ENCODE measurements at regions not wholly inside any gene's neighbourhood (a gene's known extent, or its start where the extent isn't known, plus 50 kb on each side); places are given as distances from the start of the nearest gene placed in this dataset.
A peak's percentile ranks its signal among the peaks of the same experiment; 100 is the strongest.

DNA sequence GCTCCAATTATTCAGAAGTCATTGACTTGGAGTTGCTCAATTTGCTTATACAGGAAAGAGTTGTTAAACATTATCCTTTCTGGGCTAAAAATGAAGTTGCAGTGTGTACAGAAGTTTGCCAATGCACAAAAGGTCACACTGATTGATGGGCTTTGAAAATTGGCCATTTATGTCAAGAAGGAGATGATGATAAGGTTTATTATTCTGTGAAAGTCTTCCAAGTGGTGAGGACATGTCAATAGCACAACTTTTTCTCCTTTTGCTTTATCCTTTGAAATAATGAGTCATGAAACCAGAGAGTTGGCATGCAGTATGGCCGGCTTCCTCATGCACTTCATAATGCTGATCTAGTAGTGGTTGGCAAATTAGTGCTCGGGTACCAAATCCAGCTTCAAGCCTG lies 848.5 kb upstream of the WWC1 start:
- H3K9me3 ChIP-seq (ENCODE audit: control insufficient read depth, low read length): no peaks in the 10 kb centered on the region

DNA sequence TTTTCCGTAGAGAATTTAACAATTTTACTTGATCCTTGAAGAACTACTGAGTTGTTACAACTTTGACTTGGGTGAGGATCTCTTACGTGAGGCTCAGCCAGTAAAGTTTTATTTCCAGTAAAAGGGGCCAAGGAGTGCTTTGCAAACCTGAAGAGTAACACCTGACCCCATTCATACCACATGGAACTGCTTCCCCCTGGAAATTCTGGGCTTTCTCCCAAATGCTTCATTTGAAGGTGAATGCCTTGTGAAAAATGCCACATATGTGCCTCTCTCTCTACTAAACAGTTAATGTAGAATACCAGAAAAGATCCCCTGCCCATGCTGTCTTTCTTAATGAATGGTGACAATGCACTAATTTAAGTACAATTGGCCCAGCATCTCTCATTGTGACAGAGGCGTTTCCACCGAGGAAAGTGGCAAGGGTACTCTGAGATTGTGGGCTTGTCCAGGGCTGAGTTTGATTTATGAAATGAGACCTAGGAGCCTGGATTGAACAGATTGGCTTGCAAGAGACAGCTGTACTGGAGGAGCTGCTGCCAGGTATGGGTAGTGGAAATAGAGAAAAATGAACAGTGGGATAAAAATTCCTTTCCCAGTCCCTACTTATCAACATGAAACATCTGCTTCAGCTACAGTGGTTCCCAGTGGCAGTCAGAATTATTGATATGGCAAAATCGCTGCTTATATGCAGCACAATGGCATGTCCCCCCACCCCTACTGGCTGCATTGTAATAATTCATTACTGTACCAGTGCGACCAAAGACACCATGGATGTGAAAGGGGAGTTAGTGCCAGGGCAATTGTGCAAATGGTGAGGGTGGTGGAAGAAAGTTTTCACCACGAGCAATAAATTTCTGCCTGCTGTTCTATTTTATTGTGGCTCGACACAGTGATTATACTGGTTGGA lies 843.7 kb upstream of the WWC1 start:
- Histone ChIP-seq H2BK120ac (ENCODE audit: low read depth, low read length) (no peak overlapping the region), H4K8ac (ENCODE audit: low read length) (no peak overlapping the region), H2BK15ac (ENCODE audit: low read depth, poor library complexity, severe bottlenecking) (no peak overlapping the region), H3K27ac (ENCODE audit: low read length, poor library complexity, severe bottlenecking) (no peak overlapping the region), H3K27me3 (ENCODE audit: control insufficient read depth in 1 of 2, insufficient read depth in 1 of 2, low read length in 2 of 2) (no peaks in the 10 kb centered on the region), H3K9me3 (ENCODE audit: control insufficient read depth, low read length) (no peaks in the 10 kb centered on the region), H2BK12ac (ENCODE audit: low read length in 2 of 2) (no peak overlapping the region), H3K79me1 (replicated peaks; ENCODE audit: low read length, poor library complexity, severe bottlenecking) (no peaks in the 10 kb centered on the region), H3K23ac (ENCODE audit: low read length in 2 of 2) (no peak overlapping the region), H2AK5ac (ENCODE audit: low read length, severe bottlenecking) (no peak overlapping the region), H3K36me3 (ENCODE audit: control insufficient read depth in 1 of 2, insufficient read depth in 2 of 2, low read depth in 1 of 2, low read length in 2 of 2) (no peaks in the 10 kb centered on the region), H3K14ac (ENCODE audit: low read length in 2 of 2) (no peak overlapping the region), H4K91ac (ENCODE audit: low read length) (no peak overlapping the region), H3K4me2 (ENCODE audit: low read length, poor library complexity, severe bottlenecking) (no peak overlapping the region), H2BK5ac (ENCODE audit: low read depth, low read length, poor library complexity, severe bottlenecking) (no peak overlapping the region), H3K4me1 (ENCODE audit: control insufficient read depth, insufficient read depth, low read depth, low read length) (no peaks in the 10 kb centered on the region), H2AFZ (ENCODE audit: low read depth, low read length) (no peak overlapping the region), H3K4me3 (ENCODE audit: insufficient read depth in 1 of 2, low read depth in 1 of 2, low read length in 2 of 2) (no peak overlapping the region), H3K9ac (ENCODE audit: low read length) (no peak overlapping the region), H3K4ac (ENCODE audit: low read depth in 1 of 2, low read length in 2 of 2) (no peak overlapping the region), H3K18ac (ENCODE audit: low read depth in 1 of 2, low read length in 2 of 2) (no peak overlapping the region)
- no peak for DNase-seq
- 90% methylated on average over 8 of the region's 8 CpGs for WGBS

More for the DNA sequence above, 848.5 kb upstream of the WWC1 start:
- no peak overlapping the region for H4K91ac ChIP-seq (ENCODE audit: low read length)
- H3K79me1 ChIP-seq (replicated peaks; ENCODE audit: low read length, poor library complexity, severe bottlenecking): no peaks in the 10 kb centered on the region
- no peak overlapping the region for H2BK12ac ChIP-seq (ENCODE audit: low read length in 2 of 2)
- H3K36me3 ChIP-seq (ENCODE audit: control insufficient read depth in 1 of 2, insufficient read depth in 2 of 2, low read depth in 1 of 2, low read length in 2 of 2): no peaks in the 10 kb centered on the region
- DNase-seq: peak; percentile 2
- 90% methylated on average over 1 of the region's 2 CpGs for WGBS
- H3K23ac ChIP-seq (ENCODE audit: low read length in 2 of 2): no peak overlapping the region
- no peak overlapping the region for H3K14ac ChIP-seq (ENCODE audit: low read length in 2 of 2)
- no peak overlapping the region for H2BK120ac ChIP-seq (ENCODE audit: low read depth, low read length)
- H3K4me3 ChIP-seq (ENCODE audit: insufficient read depth in 1 of 2, low read depth in 1 of 2, low read length in 2 of 2): no peak overlapping the region
- H2AK5ac ChIP-seq (ENCODE audit: low read length, severe bottlenecking): no peak overlapping the region
- no peak overlapping the region for H3K4ac ChIP-seq (ENCODE audit: low read depth in 1 of 2, low read length in 2 of 2)
- H3K18ac ChIP-seq (ENCODE audit: low read depth in 1 of 2, low read length in 2 of 2): no peak overlapping the region
- no peak overlapping the region for H2BK15ac ChIP-seq (ENCODE audit: low read depth, poor library complexity, severe bottlenecking)
- H3K9ac ChIP-seq (ENCODE audit: low read length): no peak overlapping the region
- no peaks in the 10 kb centered on the region for H3K27me3 ChIP-seq (ENCODE audit: control insufficient read depth in 1 of 2, insufficient read depth in 1 of 2, low read length in 2 of 2)
- no peak overlapping the region for H2BK5ac ChIP-seq (ENCODE audit: low read depth, low read length, poor library complexity, severe bottlenecking)
- no peak overlapping the region for H3K27ac ChIP-seq (ENCODE audit: low read length, poor library complexity, severe bottlenecking)
- H4K8ac ChIP-seq (ENCODE audit: low read length): no peak overlapping the region
- H2AFZ ChIP-seq (ENCODE audit: low read depth, low read length): no peak overlapping the region
- peaks cover 1% of the 10 kb centered on the region for H3K4me1 ChIP-seq (ENCODE audit: control insufficient read depth, insufficient read depth, low read depth, low read length)
- H3K4me2 ChIP-seq (ENCODE audit: low read length, poor library complexity, severe bottlenecking): no peak overlapping the region

GRCh38 chr5:167448376-167448775 lies 843.1 kb upstream of the WWC1 start:
- no peak overlapping the region for H3K4me3 ChIP-seq (ENCODE audit: insufficient read depth in 1 of 2, low read depth in 1 of 2, low read length in 2 of 2)
- H3K4me1 ChIP-seq (ENCODE audit: control insufficient read depth, insufficient read depth, low read depth, low read length): no peaks in the 10 kb centered on the region
- no peaks in the 10 kb centered on the region for H3K36me3 ChIP-seq (ENCODE audit: control insufficient read depth in 1 of 2, insufficient read depth in 2 of 2, low read depth in 1 of 2, low read length in 2 of 2)
- DNase-seq: no peak
- H4K8ac ChIP-seq (ENCODE audit: low read length): no peak overlapping the region
- no peak overlapping the region for H3K4me2 ChIP-seq (ENCODE audit: low read length, poor library complexity, severe bottlenecking)
- H2AK5ac ChIP-seq (ENCODE audit: low read length, severe bottlenecking): no peak overlapping the region
- no peak overlapping the region for H2AFZ ChIP-seq (ENCODE audit: low read depth, low read length)
- no peak overlapping the region for H3K9ac ChIP-seq (ENCODE audit: low read length)
- H2BK5ac ChIP-seq (ENCODE audit: low read depth, low read length, poor library complexity, severe bottlenecking): no peak overlapping the region
- no peak overlapping the region for H2BK12ac ChIP-seq (ENCODE audit: low read length in 2 of 2)
- H3K4ac ChIP-seq (ENCODE audit: low read depth in 1 of 2, low read length in 2 of 2): no peak overlapping the region
- H3K79me1 ChIP-seq (replicated peaks; ENCODE audit: low read length, poor library complexity, severe bottlenecking): no peaks in the 10 kb centered on the region
- no peak overlapping the region for H3K18ac ChIP-seq (ENCODE audit: low read depth in 1 of 2, low read length in 2 of 2)
- H3K27ac ChIP-seq (ENCODE audit: low read length, poor library complexity, severe bottlenecking): no peak overlapping the region
- no peak overlapping the region for H2BK120ac ChIP-seq (ENCODE audit: low read depth, low read length)
- H3K9me3 ChIP-seq (ENCODE audit: control insufficient read depth, low read length): no peaks in the 10 kb centered on the region
- H4K91ac ChIP-seq (ENCODE audit: low read length): no peak overlapping the region
- H2BK15ac ChIP-seq (ENCODE audit: low read depth, poor library complexity, severe bottlenecking): no peak overlapping the region
- H3K23ac ChIP-seq (ENCODE audit: low read length in 2 of 2): no peak overlapping the region
- H3K27me3 ChIP-seq (ENCODE audit: control insufficient read depth in 1 of 2, insufficient read depth in 1 of 2, low read length in 2 of 2): no peaks in the 10 kb centered on the region
- 81% methylated on average over 7 of the region's 7 CpGs for WGBS
- H3K14ac ChIP-seq (ENCODE audit: low read length in 2 of 2): no peak overlapping the region

- H3K4ac ChIP-seq (ENCODE audit: low read depth in 1 of 2, low read length in 2 of 2): no peak overlapping the region
- no peak overlapping the region for H3K4me3 ChIP-seq (ENCODE audit: insufficient read depth in 1 of 2, low read depth in 1 of 2, low read length in 2 of 2)
- no peaks in the 10 kb centered on the region for H3K27me3 ChIP-seq (ENCODE audit: control insufficient read depth in 1 of 2, insufficient read depth in 1 of 2, low read length in 2 of 2)
- H2AFZ ChIP-seq (ENCODE audit: low read depth, low read length): no peak overlapping the region
- no peak overlapping the region for H2BK120ac ChIP-seq (ENCODE audit: low read depth, low read length)
- no peak overlapping the region for H2BK5ac ChIP-seq (ENCODE audit: low read depth, low read length, poor library complexity, severe bottlenecking)
- H3K9ac ChIP-seq (ENCODE audit: low read length): no peak overlapping the region
- no peaks in the 10 kb centered on the region for H3K4me1 ChIP-seq (ENCODE audit: control insufficient read depth, insufficient read depth, low read depth, low read length)
- H2BK15ac ChIP-seq (ENCODE audit: low read depth, poor library complexity, severe bottlenecking): no peak overlapping the region
- H3K23ac ChIP-seq (ENCODE audit: low read length in 2 of 2): no peak overlapping the region
- no peak for DNase-seq
- H4K91ac ChIP-seq (ENCODE audit: low read length): no peak overlapping the region
- no peak overlapping the region for H4K8ac ChIP-seq (ENCODE audit: low read length)
- no peak overlapping the region for H2BK12ac ChIP-seq (ENCODE audit: low read length in 2 of 2)
- no peaks in the 10 kb centered on the region for H3K9me3 ChIP-seq (ENCODE audit: control insufficient read depth, low read length)
- H3K36me3 ChIP-seq (ENCODE audit: control insufficient read depth in 1 of 2, insufficient read depth in 2 of 2, low read depth in 1 of 2, low read length in 2 of 2): no peaks in the 10 kb centered on the region
- no peak overlapping the region for H3K14ac ChIP-seq (ENCODE audit: low read length in 2 of 2)
- no peak overlapping the region for H3K4me2 ChIP-seq (ENCODE audit: low read length, poor library complexity, severe bottlenecking)
- H3K79me1 ChIP-seq (replicated peaks; ENCODE audit: low read length, poor library complexity, severe bottlenecking): no peaks in the 10 kb centered on the region
- H2AK5ac ChIP-seq (ENCODE audit: low read length, severe bottlenecking): no peak overlapping the region
- 91% methylated on average over 4 of the region's 7 CpGs for WGBS
- no peak overlapping the region for H3K18ac ChIP-seq (ENCODE audit: low read depth in 1 of 2, low read length in 2 of 2)
- H3K27ac ChIP-seq (ENCODE audit: low read length, poor library complexity, severe bottlenecking): no peak overlapping the region
Measured at GRCh38 chr5:167451076-167451475, 840.4 kb upstream of the WWC1 start.
